Adrenal gland (tissue), 5 donors: ENCODE measurements at regions not wholly inside any gene's neighbourhood (a gene's known extent, or its start where the extent isn't known, plus 50 kb on each side); places are given as distances from the start of the nearest gene placed in this dataset.

Experiments used
- CTCF ChIP-seq, 6 experiments: fragments of 450-650 bp in 4 of 6; fragments of 200-600 bp in 2 of 6; sonication (generic) in 1 of 6; IDR thresholded peaks; 1 replicate in 5 of 6; 2 replicates in 1 of 6; pipeline versions ENCODE4 v1.5.1 to v1.8.0; 2016 to 2021; ENCODE audit warnings: antibody characterized with exemption in 6 of 6, mild to moderate bottlenecking in 2 of 6, moderate library complexity in 1 of 6
- POLR2A ChIP-seq, 2 donors: fragments of 450-650 bp; IDR thresholded peaks; one replicate each; pipeline ENCODE4 v1.6.1; 2017; ENCODE audit warnings: antibody characterized with exemption in 2 of 2, mild to moderate bottlenecking in 2 of 2, moderate library complexity in 1 of 2
- donor health status: DM: no; HTN: no; CAD: no.

GRCh38 chr2:150095361-150096095, 391.9 kb downstream of the RND3 start:
- TF ChIP-seq POLR2A (IDR thresholded peaks at IDR 0.05) (no peak), CTCF (IDR thresholded peaks at IDR 0.05) (no peak)
